Astrocyte (in vitro differentiated cells and primary cell): ENCODE measurements at regions not wholly inside any gene's neighbourhood (a gene's known extent, or its start where the extent isn't known, plus 50 kb on each side); places are given as distances from the start of the nearest gene placed in this dataset.

Source experiments
- DNase-seq: peaks from one replicate; pipeline ENCODE4 v3.0.0-alpha.2; 2010; ENCODE audit warnings: low read depth
- FAIRE-seq: peaks from 2 replicates; lab custom pipeline; 2011; peaks lifted over from hg19 to GRCh38; lab: Jason Lieb, UNC
- H2AFZ ChIP-seq: 2 replicates; pipeline ENCODE4 v1.6.0; 2012; ENCODE audit warnings: low read depth, low read length, inconsistent platforms
- H3K27ac ChIP-seq: 2 replicates; pipeline ENCODE4 v1.5.1; 2011; ENCODE audit warnings: low read depth, low read length, inconsistent platforms
- H3K27me3 ChIP-seq: 2 replicates; pipeline ENCODE4 v1.6.0; 2011; ENCODE audit warnings: low read length, inconsistent platforms; ENCODE audit not compliant: insufficient read depth
- H3K36me3 ChIP-seq: 2 replicates; pipeline ENCODE4 v1.5.1; 2011; ENCODE audit warnings: low read length, inconsistent platforms; ENCODE audit not compliant: insufficient read depth
- H3K4me1 ChIP-seq: 2 replicates; pipeline ENCODE4 v1.5.1; 2011; ENCODE audit warnings: low read length, inconsistent platforms; ENCODE audit not compliant: insufficient read depth
- H3K4me2 ChIP-seq: 2 replicates; pipeline ENCODE4 v1.6.0; 2012; ENCODE audit warnings: low read length, inconsistent platforms
- H3K4me3 ChIP-seq: 2 replicates; pipeline ENCODE4 v1.5.1; 2011; ENCODE audit warnings: low read depth, mild to moderate bottlenecking, low read length, inconsistent platforms; ENCODE audit not compliant: insufficient read depth
- H3K79me2 ChIP-seq: 2 replicates; pipeline ENCODE4 v1.6.0; 2012; ENCODE audit warnings: mild to moderate bottlenecking, low read length, inconsistent platforms; ENCODE audit not compliant: insufficient read depth
- H3K9ac ChIP-seq: 2 replicates; pipeline ENCODE4 v1.6.0; 2012; ENCODE audit warnings: mild to moderate bottlenecking, low read length, inconsistent platforms
- H3K9me3 ChIP-seq: 2 replicates; pipeline ENCODE4 v1.5.1; 2012; ENCODE audit warnings: low read depth, mild to moderate bottlenecking, low read length, inconsistent platforms; ENCODE audit not compliant: insufficient read depth
- H4K20me1 ChIP-seq: 2 replicates; pipeline ENCODE4 v1.6.0; 2012; ENCODE audit warnings: low read length, inconsistent platforms; ENCODE audit not compliant: insufficient read depth
- H3K27ac Mint-ChIP-seq: one replicate; pipeline ENCODE4 v1.8.0; 2021; ENCODE audit warnings: mild to moderate bottlenecking, mixed read lengths; ENCODE audit not compliant: unreplicated experiment
- H3K27me3 Mint-ChIP-seq: one replicate; pipeline ENCODE4 v1.8.0; 2021; ENCODE audit warnings: low read depth, mixed read lengths; ENCODE audit not compliant: unreplicated experiment
- H3K36me3 Mint-ChIP-seq: one replicate; pipeline ENCODE4 v1.8.0; 2021; ENCODE audit warnings: low read depth, mixed read lengths; ENCODE audit not compliant: unreplicated experiment
- H3K4me1 Mint-ChIP-seq: one replicate; pipeline ENCODE4 v1.8.0; 2021; ENCODE audit warnings: low read depth, mixed read lengths; ENCODE audit not compliant: unreplicated experiment
- H3K4me3 Mint-ChIP-seq: one replicate; pipeline ENCODE4 v1.8.0; 2021; ENCODE audit warnings: mild to moderate bottlenecking, moderate library complexity, mixed read lengths; ENCODE audit not compliant: unreplicated experiment
- H3K9me3 Mint-ChIP-seq: one replicate; pipeline ENCODE4 v1.8.0; 2021; ENCODE audit warnings: mild to moderate bottlenecking, mixed read lengths; ENCODE audit not compliant: unreplicated experiment
- EZH2 ChIP-seq: IDR thresholded peaks from 2 replicates; pipeline ENCODE4 v1.6.1; 2012; ENCODE audit warnings: mild to moderate bottlenecking, low read length, inconsistent platforms; ENCODE audit not compliant: insufficient read depth
- TF ChIP-seq, protein P1 (sequence below): IDR thresholded peaks from 2 replicates; pipeline ENCODE4 v1.5.1; 2011; ENCODE audit warnings: low read depth, mild to moderate bottlenecking, inconsistent platforms, low read length, moderate library complexity; ENCODE audit not compliant: insufficient read depth

DNA sequence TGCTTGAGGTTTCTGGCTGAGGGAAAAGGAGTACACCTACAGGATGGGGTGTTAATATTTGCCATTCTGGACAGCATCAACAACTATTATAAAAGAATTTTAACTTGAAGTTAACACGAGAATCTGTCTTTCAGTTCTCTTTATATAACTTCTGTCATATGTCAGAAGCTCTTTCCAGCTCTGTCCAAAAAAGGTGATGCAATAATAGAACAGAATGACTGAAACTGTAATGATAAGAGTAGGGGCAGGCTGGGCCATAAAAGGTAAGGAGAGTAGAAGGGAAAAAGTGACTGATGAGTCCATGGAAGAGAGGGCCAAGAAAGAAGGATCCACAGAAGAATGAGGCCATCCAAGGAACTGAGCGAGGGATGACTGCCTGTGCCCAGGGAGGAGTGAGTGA lies 966.7 kb upstream of the FBXO33 start:
- Histone ChIP-seq H3K9me3 (no peaks in the 10 kb centered on the region), H3K27me3 (no peaks in the 10 kb centered on the region), H3K27ac (no peak overlapping the region), H3K36me3 (no peaks in the 10 kb centered on the region), H2AFZ (no peak overlapping the region), H3K4me3 (no peak overlapping the region), H3K4me1 (no peaks in the 10 kb centered on the region), H3K9ac (no peak overlapping the region), H4K20me1 (no peaks in the 10 kb centered on the region), H3K79me2 (no peaks in the 10 kb centered on the region), H3K4me2 (no peak overlapping the region)
- no peaks in the 10 kb centered on the region for H3K36me3 Mint-ChIP-seq
- no peak overlapping the region for H3K4me3 Mint-ChIP-seq
- TF ChIP-seq EZH2 = no peak
- TF ChIP-seq, protein P1, sequence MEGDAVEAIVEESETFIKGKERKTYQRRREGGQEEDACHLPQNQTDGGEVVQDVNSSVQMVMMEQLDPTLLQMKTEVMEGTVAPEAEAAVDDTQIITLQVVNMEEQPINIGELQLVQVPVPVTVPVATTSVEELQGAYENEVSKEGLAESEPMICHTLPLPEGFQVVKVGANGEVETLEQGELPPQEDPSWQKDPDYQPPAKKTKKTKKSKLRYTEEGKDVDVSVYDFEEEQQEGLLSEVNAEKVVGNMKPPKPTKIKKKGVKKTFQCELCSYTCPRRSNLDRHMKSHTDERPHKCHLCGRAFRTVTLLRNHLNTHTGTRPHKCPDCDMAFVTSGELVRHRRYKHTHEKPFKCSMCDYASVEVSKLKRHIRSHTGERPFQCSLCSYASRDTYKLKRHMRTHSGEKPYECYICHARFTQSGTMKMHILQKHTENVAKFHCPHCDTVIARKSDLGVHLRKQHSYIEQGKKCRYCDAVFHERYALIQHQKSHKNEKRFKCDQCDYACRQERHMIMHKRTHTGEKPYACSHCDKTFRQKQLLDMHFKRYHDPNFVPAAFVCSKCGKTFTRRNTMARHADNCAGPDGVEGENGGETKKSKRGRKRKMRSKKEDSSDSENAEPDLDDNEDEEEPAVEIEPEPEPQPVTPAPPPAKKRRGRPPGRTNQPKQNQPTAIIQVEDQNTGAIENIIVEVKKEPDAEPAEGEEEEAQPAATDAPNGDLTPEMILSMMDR = no peak
- H3K9me3 Mint-ChIP-seq = no peaks in the 10 kb centered on the region
- H3K27ac Mint-ChIP-seq = no peak overlapping the region
- DNase-seq (no peak), FAIRE-seq (no peak)
- H3K4me1 Mint-ChIP-seq = peaks cover 14% of the 10 kb centered on the region
- no peaks in the 10 kb centered on the region for H3K27me3 Mint-ChIP-seq

DNA sequence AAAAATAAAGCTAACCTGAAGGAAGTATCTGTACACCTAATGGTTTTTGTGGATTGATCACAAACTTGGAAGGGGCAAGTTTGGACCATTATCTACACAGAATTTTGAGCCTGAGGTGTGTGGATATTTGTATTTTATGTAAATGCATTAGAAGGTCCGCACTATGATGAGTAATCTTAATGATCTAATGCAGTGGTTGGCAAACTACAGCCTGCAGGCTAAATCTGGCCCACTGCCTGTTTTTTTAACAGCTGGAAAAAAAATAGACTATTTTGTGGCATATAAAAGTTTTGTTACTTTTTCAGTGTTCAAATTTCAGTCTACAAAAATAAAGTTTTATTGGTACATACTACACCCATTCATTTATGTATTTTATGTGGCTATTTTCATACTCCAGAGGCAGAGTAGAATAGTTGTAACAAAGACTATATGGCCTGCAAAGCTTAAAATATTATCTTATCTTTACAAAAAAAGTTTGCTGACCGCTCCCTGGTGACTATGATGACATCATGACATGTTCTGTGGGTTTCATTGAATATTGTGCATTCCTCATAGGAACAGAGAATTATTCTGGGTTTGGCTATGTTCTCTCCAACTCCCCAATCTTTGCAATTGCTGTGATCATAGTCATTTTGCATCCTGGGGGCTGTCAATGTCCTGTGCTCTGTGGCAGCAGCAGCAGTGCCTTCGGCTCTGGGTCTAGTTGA lies 962.6 kb upstream of the FBXO33 start:
- H3K9me3 Mint-ChIP-seq = no peaks in the 10 kb centered on the region
- Histone ChIP-seq H4K20me1 (no peaks in the 10 kb centered on the region), H3K9me3 (no peaks in the 10 kb centered on the region), H3K36me3 (no peaks in the 10 kb centered on the region), H3K79me2 (no peaks in the 10 kb centered on the region), H3K27ac (no peak overlapping the region), H2AFZ (no peak overlapping the region), H3K4me2 (no peak overlapping the region), H3K4me1 (no peaks in the 10 kb centered on the region), H3K4me3 (no peak overlapping the region), H3K9ac (no peak overlapping the region), H3K27me3 (no peaks in the 10 kb centered on the region)
- no peaks in the 10 kb centered on the region for H3K27me3 Mint-ChIP-seq
- TF ChIP-seq EZH2 = no peak
- TF ChIP-seq, protein P1 = no peak
- no peak overlapping the region for H3K27ac Mint-ChIP-seq
- FAIRE-seq (no peak), DNase-seq (peak; percentile 40)
- H3K4me1 Mint-ChIP-seq = no peaks in the 10 kb centered on the region
- H3K36me3 Mint-ChIP-seq = no peaks in the 10 kb centered on the region
- H3K4me3 Mint-ChIP-seq = no peak overlapping the region

DNA sequence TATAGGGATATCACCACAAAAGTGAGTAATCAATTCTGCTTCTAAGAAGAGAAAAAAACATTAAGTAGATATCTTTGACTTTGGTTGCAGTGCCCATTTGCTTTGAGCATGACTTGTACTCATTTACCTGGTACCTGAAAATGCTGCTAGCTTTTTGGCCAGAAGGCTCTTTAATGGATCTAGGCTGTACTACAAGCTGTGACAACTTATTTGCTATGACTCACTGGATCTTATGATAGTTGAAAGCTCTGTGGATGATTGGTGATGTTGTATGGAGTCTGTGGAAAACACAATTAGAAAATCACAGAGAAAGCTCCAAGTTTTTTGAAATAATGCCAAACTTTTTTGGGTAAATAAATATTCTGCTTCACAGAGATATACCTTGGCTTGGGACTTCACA lies 960.9 kb upstream of the FBXO33 start:
- no peaks in the 10 kb centered on the region for H3K36me3 Mint-ChIP-seq
- H3K36me3 ChIP-seq = no peaks in the 10 kb centered on the region
- H3K4me3 ChIP-seq = no peak overlapping the region
- H3K27ac Mint-ChIP-seq = no peak overlapping the region
- no peaks in the 10 kb centered on the region for H3K9me3 Mint-ChIP-seq
- H3K4me3 Mint-ChIP-seq = no peak overlapping the region
- DNase-seq (no peak), FAIRE-seq (no peak)
- no peaks in the 10 kb centered on the region for H3K79me2 ChIP-seq
- no peaks in the 10 kb centered on the region for H3K4me1 Mint-ChIP-seq
- no peaks in the 10 kb centered on the region for H3K27me3 ChIP-seq
- H4K20me1 ChIP-seq = no peaks in the 10 kb centered on the region
- TF ChIP-seq, protein P1 = no peak
- no peak for TF ChIP-seq EZH2
- H3K27me3 Mint-ChIP-seq = no peaks in the 10 kb centered on the region
- no peak overlapping the region for H3K9ac ChIP-seq
- H3K27ac ChIP-seq = no peak overlapping the region
- no peaks in the 10 kb centered on the region for H3K4me1 ChIP-seq
- no peak overlapping the region for H2AFZ ChIP-seq
- H3K4me2 ChIP-seq = no peak overlapping the region
- no peaks in the 10 kb centered on the region for H3K9me3 ChIP-seq
